ENCODE measurements at regions not wholly inside any gene's neighbourhood (a gene's known extent, or its start where the extent isn't known, plus 50 kb on each side); places are given as distances from the start of the nearest gene placed in this dataset.
A peak's percentile ranks its signal among the peaks of the same experiment; 100 is the strongest.
"Not testable (repeated sequence)": the region's sequence is repeated elsewhere in the genome, so short reads cannot be mapped to it uniquely, and the experiment has no call there.

DNA sequence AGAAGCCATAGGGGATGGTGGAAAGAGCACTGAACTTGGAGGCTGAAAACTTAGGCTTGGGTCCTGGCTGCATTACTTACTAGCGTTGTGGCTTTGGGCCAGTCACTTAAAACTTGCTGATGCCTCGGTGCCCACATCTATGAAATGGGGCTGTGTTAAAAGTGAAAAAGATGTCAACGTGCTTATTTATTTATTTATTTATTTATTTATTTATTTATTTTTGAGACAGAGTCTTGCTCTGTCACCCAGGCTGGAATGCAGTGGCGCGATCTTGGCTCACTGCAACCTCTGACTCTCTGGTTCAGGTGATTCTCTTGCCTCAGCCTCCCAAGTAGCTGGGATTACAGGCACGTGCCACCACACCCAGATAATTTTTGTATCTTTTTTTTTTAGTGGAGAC, 94.3 kb downstream of the MRM1 start:
- DNase-seq (ENCODE audit: low spot score), result not testable (repeated sequence)

DNA sequence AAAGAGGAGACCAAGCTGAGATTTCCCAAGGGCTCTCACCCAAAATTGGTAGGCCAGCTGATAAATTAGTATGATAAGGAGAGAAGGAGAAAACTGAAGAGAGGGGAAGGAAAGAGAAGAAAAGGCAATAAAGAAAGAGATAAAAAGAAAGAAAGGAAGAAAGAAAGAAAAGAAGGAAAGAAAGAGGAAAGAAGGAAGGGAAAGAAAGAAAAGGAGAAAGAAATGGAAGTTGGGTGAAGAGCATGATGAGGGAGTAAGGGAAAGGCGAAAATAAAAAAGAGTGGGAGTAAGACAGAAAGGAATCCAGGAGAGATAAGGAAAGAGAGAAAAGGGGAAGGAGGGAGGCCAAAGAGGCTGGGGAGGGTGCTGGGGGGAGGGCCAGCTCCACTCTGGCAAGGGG, 95.4 kb downstream of the MRM1 start:
- no peak for DNase-seq (ENCODE audit: low spot score)

DNA sequence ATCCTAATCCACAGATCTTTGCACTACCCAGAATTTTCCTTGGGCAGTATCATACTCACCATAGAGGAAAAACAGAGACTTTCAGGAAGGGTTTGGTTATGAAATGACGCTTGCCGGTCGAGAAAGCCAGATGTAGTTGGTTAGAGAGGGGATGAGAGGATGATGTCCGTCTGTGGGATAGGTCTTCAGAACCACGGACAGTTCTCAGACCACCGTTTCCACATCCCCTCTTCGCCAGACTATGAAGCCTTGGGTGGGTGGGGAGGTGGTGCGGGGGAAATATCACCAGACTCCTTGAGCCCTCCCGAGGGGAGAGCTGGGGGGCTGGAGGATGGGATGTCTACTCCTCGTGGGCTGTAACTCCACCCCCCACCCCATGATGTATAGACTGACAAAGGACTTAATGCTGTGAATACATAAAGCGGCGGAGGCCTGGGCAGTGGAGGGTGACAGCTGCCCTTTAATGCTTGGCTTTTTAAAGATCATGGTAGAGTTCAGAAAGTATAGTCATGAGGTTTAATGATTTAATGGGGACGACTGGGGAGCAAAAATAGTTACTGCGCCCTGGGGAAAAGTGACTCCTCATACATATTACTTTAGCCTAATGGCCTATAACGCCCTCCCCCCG, 96.6 kb downstream of the MRM1 start:
- DNase-seq (ENCODE audit: low spot score), result no peak

DNA sequence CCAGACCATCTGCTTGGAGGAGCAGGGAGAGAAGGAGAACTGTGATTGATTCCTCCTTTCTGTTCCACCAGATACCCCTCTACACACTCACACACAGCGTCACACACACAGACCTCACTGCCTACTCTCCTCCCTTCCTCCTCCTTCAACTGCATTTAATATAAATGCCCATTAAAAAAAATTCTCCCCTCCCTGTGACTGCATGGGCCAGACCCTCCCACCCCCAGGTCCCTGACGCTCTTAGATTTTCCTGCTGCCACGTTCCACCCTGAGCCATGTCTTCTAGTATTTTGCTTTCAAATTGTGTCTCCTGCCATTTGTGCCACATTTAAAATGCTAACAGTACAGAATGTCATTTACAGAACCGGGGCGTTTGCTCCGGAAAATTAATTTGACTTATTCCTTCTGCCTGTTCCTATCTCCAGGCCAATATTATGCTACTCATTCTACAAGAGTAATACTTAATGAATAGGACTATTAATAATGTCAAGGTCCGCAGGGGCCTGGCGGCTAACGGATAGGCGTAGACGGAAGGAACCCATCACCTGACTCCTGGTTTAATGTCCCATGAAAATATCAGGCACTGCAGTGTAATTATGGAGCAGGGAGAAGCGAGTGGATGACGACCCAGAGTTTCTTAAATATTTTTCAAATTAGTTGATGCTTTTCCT, 100.2 kb downstream of the MRM1 start:
- no peak for DNase-seq (ENCODE audit: low spot score)

DNA sequence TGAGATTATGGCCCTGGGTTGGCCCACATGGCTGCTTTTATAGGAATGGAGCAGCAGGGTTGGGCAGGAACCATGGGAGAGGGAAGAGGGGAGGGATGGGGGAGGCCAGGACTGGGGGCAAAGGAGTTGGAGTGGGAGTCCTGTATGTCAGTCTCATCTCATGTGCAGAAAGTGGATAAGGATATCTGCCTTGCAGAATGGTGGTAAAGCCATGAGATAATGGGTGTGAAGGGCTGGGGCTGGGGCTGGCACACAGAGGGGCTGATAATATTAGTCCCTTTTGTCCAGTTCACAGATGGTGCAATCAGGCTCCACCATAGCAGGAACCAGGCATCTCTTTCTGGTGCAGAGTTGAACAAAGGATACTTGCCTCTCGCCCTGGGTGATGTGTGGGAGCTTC, 101.3 kb downstream of the MRM1 start:
- DNase-seq (ENCODE audit: low spot score), result no peak

DNA sequence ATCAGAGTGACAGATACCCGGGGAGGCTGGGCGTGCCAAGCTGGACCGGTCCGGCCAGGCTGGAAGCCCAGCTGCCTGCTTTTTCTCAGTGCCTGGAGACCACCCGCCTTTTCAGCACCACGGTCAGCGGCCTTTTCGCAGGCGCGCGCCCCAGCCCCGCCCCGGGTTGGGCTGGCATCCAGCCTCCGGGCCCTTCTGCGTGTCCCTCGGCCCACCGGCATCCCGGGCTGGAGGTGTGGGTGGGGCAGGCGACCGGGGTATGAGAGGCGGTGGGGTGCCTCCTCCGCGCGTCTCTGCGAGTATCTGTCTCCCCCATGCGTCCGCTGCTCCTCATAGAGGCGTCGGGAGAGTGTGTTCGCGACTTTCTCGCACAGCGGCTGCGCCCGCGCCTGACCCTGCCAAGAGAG, 102.5 kb downstream of the MRM1 start:
- DNase-seq (ENCODE audit: low spot score), result no peak

DNA sequence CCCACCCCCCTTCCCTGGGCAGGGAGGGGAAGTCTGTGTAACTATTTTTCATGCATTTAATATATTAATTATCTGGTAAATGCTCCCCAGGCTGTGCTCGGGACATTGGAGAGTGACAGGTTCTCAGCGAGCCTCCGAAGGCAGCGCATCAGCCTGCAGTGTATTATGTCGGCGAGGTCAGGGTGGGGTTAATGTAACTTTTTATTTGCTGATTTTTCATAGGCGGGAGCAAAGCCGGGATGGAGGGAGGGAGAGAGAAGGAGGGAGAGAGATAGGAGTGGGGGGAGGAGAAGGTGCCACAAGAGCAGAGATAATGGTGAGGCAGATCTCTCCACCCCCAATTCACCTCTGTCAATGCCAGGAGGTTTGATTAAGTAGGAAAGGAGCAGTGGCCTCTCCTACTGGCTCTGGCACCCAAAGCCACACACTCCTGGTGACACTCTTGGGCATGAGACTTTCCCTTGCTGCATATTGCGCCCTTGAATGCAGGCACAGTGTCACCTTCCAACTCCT, 104.0 kb downstream of the MRM1 start:
- no peak for DNase-seq (ENCODE audit: low spot score)

DNA sequence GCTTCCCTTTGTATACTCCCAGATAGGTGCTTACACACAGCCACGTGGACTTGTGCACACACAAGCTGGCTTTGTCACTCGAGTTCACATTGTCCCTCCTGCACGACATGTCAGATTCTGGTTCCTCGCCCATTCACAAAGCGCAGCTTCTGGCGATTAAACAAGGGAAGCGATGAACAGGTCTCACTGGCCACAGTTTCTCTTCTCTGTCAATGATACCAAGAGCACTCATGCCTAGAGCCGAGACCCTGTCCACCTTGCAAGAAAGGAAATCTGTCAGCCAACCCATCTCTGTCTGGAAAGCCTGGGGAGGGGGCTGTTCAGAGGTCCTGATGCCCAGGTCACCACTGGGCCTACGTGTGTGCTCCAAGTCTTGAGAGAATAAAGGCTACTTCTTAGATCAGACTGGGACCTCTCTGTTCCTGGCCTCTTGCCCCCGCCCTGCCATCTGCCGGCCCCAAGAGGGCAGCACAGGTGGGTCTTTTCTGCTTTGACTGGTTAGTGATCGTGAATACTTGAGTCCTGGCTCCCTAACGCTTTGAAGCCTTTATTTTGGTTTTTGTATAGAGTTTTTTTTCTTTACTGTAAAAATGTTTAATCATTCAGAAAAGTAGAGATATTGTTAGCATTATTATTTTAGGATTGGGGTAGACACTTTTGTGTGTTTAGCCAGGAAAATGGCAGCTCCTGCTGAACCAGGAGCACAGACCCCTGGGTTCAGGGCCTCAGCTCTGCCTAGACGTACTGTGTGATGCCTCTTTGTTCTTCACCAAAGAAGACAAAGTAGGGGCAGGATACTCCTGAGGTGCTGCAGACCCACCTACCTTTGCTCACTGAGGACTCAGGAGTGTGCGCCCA, 104.7 kb downstream of the MRM1 start:
- DNase-seq (ENCODE audit: low spot score), result peak; percentile 31

DNA sequence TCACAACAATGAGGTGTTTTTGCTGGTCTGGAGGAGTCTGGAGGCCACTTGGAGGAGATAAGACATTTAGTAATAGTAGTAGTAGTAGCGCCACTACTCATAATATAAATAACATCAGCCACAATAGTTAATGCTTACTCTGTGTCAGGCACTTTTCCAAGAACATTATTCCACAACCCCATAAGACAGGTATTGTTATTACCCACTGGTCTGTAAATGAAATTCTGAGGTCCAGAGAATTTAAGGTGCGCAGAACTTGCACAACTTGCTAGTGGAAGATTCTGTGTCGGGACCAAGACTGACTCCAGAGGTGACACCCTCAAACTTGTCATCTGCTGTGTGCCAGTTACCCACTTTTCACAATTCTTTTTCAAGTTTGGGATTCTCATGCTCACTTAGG, 106.5 kb downstream of the MRM1 start:
- DNase-seq (ENCODE audit: low spot score), result no peak

DNA sequence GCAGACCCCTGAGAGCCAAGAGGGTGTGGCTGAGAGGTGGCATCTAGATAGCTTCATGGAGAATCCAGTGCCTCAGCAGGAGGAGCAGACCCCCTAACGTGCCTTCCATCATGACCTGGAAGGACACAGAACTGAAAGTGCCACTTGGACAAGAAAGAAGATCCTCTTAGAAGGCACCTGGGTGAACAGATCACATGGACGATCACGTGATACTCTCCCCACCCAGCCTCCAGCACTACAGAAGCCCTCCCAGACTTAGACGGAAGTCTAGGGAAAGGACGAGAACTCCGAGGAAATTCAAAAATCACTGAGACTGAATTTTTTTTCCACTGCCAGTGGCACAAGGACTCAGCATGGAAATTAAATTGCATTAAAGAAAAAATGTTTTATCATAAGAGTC, 113.4 kb downstream of the MRM1 start:
- no peak for DNase-seq (ENCODE audit: low spot score)

DNA sequence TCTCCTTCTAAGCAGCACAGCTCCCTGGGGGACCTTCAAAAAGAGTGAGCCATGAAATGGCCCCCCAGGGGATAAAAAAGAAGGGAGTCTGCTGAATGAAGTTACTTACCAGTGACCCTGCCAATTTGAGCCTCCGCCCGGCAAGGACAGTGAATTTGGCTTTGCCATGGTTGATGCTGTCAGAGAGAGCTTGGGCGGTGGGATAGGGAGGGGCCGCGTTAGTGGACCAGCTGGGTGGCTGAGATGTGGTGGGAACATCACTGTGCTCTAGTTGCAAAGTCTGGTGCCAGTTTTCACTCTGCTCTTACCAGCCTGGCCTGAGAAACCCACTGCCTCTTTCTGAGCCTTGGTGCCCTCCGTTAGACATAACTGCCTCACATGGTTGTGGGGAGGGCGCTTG, 114.6 kb downstream of the MRM1 start:
- no peak for DNase-seq (ENCODE audit: low spot score)

DNA sequence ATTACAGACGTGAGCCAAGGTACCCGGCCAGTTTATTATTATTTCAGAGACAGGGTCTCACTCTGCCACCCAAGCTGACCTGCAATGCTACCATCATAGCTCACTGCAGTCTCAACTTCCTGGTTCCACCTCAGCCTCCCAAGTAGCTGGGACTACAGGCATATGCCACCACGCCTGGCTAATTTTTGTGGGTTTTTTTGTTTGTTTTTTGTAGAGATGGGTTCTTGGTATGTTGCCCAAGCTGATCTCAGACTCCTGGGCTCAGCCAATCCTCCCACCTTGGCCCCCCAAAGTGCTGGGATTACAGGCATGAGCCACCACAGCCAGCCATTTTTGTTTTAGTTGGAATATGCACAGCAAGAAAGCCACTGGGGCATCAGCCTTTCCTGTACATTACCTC, 115.7 kb downstream of the MRM1 start:
- DNase-seq (ENCODE audit: low spot score), result no peak

DNA sequence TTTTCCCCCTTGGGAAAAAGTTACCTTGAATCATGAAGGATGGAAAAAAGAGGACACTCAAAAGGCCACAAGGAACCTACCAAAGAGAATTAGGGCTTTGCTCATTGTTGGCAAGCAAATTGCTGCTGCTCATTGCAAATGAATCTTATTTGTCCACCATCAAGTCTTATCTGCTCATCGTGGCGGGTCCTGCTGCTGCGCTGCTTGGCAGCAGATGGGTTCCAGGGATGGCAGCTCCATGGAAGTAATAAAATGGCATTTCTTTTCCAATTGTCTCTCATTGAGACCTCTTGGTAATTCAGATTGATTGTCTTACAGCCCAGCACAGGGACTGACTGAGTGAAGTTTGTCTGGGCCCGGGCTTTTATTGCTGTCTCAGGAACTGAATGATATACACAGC, 118.7 kb downstream of the MRM1 start:
- no peak for DNase-seq (ENCODE audit: low spot score)

DNA sequence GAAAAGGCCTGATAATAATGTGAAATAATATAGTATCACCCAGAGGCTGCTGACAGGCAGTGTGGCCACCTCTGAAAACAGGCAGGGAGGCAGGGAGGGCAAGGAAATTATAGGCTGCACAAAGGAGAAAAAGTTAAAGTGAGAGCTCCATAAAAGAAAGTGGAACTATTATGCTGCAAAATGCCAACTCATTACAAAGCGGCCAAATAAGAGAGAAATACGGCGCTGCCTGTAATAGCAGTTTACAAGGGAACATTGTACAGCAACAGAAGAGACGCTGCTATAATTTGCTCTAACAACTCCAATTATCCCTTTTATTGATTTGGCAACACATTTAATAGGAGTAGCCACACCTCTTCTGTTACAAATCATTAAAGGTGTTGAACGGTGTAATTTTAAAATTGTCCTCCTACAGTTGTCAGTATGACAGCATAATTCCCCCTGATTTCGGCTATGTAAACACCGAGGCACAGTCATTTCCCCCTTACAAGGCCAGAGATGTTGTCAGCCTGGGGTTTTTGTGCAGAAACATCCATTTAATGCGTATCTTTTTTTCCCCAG, 120.3 kb downstream of the MRM1 start:
- no peak for DNase-seq (ENCODE audit: low spot score)

DNA sequence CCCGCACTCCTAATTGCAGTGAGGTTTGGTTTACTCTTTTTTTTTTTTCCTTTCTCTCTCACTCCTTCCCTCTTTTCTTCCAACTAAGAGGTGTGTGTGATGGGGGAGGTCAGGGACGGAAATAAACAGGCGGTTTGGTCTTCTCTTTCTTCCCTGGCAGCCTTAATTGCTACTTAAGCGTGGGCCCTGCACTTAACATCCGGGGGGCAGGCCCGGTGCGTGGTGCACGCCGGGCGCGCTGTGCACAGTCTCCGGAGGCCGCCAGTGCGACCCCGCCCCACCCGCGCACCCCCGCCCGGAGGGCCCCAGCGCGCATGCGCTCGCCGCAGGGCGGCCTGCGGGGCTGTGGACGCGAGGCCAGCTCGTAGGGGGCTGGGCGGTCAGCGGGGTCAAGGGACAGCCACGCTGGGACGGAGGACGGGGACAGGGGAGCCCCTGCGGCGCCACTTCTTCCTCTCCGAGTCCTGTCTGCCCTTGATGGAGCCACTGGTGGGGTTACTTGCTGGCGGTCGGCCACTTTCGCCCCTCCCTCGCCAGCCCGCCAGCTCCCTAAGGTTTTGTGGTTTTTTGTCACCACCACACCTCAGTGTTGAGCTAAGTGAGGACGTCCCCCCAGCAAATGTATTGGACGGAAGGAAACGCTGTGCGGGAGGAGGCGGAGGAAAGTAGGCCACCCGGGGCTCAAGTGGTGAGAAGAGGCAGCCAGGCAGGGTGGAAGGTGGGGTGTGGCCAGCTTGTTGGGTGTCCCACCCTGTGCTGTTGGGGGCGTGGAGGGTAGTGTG, 120.9 kb downstream of the MRM1 start:
- peak; percentile 61 for DNase-seq (ENCODE audit: low spot score)

DNA sequence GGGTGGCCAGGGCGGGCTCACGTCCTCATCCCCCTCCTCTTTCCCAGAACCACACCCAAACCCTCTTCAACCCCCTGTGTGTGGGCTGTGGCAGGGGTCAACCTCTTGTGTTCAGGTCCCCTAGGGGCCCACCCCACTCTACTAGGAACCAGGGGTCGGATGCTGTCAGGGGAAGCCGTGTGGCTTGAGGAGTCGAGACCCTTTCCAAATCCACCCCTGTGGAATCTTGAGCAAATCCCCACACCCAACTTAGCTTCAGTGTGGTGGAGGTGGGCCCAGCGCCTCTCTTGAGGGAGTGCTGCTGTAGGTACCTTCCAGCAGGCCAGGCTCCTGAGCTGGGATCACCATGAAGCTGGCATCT, 121.5 kb downstream of the MRM1 start:
- no peak for DNase-seq (ENCODE audit: low spot score)

DNA sequence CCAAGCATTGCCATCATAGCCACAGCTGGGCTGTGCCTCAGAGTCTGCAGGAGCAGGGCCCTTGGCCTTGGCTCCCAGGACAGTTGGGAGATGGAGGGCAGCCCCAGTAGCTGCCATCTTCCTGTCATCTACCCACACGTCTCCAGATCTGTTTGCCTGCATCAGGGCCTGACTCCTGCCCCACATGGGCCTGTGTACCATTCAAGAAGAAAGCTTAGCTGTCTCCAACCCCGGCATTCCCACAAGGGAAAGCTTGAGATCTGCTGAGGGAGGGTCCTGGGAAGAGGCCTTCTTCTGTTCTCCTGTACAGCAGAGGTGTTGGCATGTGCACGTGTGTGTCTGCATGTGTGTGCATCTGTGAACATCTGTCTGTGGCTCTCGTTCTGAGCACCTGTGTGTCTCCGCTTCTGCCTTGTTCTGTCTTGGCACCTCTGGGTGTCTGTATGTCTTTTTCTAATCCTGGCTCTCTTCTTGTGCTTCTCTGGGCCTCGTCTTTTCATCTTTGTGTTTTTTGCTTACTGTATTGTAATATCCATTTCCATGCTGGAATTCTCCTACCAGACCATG, 122.2 kb downstream of the MRM1 start:
- DNase-seq (ENCODE audit: low spot score), result no peak

DNA sequence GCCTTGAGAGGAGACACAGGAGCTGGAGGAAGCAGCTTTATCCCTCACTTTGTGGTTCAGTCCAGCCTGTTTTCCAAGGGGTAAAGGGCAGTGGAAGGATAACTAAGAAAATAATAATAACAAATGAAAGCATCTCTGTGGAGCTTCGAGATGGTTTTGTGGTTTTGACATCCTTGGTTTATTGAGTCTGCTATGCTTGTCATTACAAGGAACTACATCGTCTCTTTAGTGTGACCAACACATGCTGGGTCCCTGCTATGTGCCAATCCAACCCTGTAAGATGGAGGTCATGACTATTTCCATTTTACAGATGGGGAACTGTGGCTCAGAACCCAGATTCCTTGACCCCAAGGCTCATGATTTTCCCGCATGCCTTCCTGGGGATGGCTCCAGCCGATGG, 124.8 kb downstream of the MRM1 start:
- no peak for DNase-seq (ENCODE audit: low spot score)

DNA sequence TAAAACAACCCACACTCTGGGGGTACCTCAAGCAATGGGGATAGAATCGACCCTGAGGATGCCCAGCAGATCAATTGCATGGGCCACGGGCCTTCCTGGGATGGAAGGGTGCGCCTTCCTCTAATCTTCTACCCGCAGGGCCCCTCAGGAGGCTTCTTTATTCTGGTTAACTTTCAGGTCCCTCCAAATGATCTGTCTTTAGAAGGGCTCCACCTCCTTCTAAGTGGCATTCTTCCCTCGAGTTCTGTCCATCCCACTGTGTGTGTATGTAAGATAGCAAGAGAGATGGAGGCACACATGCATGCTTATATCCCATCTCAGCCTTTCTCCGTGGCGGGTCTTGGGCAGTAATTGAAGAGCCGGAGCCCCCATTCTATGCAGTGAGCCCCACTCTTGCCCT, 125.7 kb downstream of the MRM1 start:
- no peak for DNase-seq (ENCODE audit: low spot score)

DNA sequence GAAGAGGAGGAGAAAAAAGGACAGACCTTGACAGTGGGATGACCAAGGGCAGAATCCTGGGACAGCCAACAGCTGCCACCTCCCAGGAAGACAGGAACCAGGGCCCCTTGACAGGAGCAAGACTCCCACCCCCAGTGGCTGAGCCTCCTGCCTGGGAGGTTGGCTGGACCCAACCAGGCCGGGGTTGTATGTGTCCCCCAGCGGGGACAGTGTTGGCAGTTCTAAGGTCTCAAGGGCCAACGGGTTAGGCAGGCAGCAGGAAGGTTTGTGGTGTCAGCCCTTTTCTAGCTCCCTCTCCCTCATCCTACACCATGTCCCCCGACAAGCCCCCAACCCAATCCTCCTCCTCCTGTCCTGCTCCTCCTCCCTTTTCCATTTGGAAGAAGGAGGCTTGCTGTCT, 126.2 kb downstream of the MRM1 start:
- no peak for DNase-seq (ENCODE audit: low spot score)

Measured in hematopoietic multipotent progenitor cell treated with erythropoietin and hydrocortisone succinate and interleukin-3 and kit ligand, for 17 days (in vitro differentiated cells).